ENCODE measurements at regions not wholly inside any gene's neighbourhood (a gene's known extent, or its start where the extent isn't known, plus 50 kb on each side); places are given as distances from the start of the nearest gene placed in this dataset.

- no peak overlapping the region for H3K4me2 ChIP-seq (ENCODE audit: low read length)
- H3K9ac ChIP-seq (ENCODE audit: low read length) = no peak overlapping the region
- H3K9me3 ChIP-seq (ENCODE audit: insufficient read depth, low read length) = no peaks in the 10 kb centered on the region
- no peaks in the 10 kb centered on the region for H3K79me2 ChIP-seq (ENCODE audit: low read length)
- H3K4me1 ChIP-seq (ENCODE audit: low read length) = no peaks in the 10 kb centered on the region
- no peaks in the 10 kb centered on the region for H4K20me1 ChIP-seq (ENCODE audit: insufficient read depth, low read length)
- TF ChIP-seq CTCF (IDR thresholded peaks at IDR 0.05; ENCODE audit: low read depth, low read length) = no peak
- TF ChIP-seq EZH2phosphoT487 (IDR thresholded peaks at IDR 0.05; ENCODE audit: low read depth) = no peak
- no peak overlapping the region for H3K27ac ChIP-seq (ENCODE audit: low read length)
- no peak overlapping the region for H2AFZ ChIP-seq (ENCODE audit: low read depth, low read length)
- H3K36me3 ChIP-seq (replicated peaks; ENCODE audit: low read depth, low read length) = no peaks in the 10 kb centered on the region
- no peaks in the 10 kb centered on the region for H3K27me3 ChIP-seq (ENCODE audit: low read depth, low read length)
- no peak overlapping the region for H3K4me3 ChIP-seq (ENCODE audit: low read length)
Measured at GRCh38 chr5:106874531-106874930, 796.2 kb downstream of the EFNA5 start.

GRCh38 chr5:106873568-106873967 is 797.2 kb downstream of the EFNA5 start:
- Histone ChIP-seq H3K9me3 (ENCODE audit: insufficient read depth, low read length) (no peaks in the 10 kb centered on the region), H3K4me3 (ENCODE audit: low read length) (no peak overlapping the region), H2AFZ (ENCODE audit: low read depth, low read length) (no peak overlapping the region), H3K4me1 (ENCODE audit: low read length) (no peaks in the 10 kb centered on the region), H4K20me1 (ENCODE audit: insufficient read depth, low read length) (no peaks in the 10 kb centered on the region), H3K4me2 (ENCODE audit: low read length) (no peak overlapping the region), H3K36me3 (replicated peaks; ENCODE audit: low read depth, low read length) (no peaks in the 10 kb centered on the region), H3K79me2 (ENCODE audit: low read length) (no peaks in the 10 kb centered on the region), H3K27me3 (ENCODE audit: low read depth, low read length) (no peaks in the 10 kb centered on the region), H3K9ac (ENCODE audit: low read length) (no peak overlapping the region), H3K27ac (ENCODE audit: low read length) (no peak overlapping the region)
- TF ChIP-seq CTCF (IDR thresholded peaks at IDR 0.05; ENCODE audit: low read depth, low read length) (no peak), EZH2phosphoT487 (IDR thresholded peaks at IDR 0.05; ENCODE audit: low read depth) (no peak)

GRCh38 chr5:106865279-106865678 is 805.5 kb downstream of the EFNA5 start:
- H3K79me2 ChIP-seq (ENCODE audit: low read length) = no peaks in the 10 kb centered on the region
- no peaks in the 10 kb centered on the region for H3K27me3 ChIP-seq (ENCODE audit: low read depth, low read length)
- no peak overlapping the region for H3K4me3 ChIP-seq (ENCODE audit: low read length)
- H4K20me1 ChIP-seq (ENCODE audit: insufficient read depth, low read length) = no peaks in the 10 kb centered on the region
- no peaks in the 10 kb centered on the region for H3K36me3 ChIP-seq (replicated peaks; ENCODE audit: low read depth, low read length)
- H2AFZ ChIP-seq (ENCODE audit: low read depth, low read length) = no peak overlapping the region
- no peak overlapping the region for H3K4me2 ChIP-seq (ENCODE audit: low read length)
- no peak overlapping the region for H3K9ac ChIP-seq (ENCODE audit: low read length)
- peaks cover 5% of the 10 kb centered on the region for H3K4me1 ChIP-seq (ENCODE audit: low read length)
- TF ChIP-seq CTCF (IDR thresholded peaks at IDR 0.05; ENCODE audit: low read depth, low read length) (no peak), EZH2phosphoT487 (IDR thresholded peaks at IDR 0.05; ENCODE audit: low read depth) (no peak)
- no peaks in the 10 kb centered on the region for H3K9me3 ChIP-seq (ENCODE audit: insufficient read depth, low read length)
- H3K27ac ChIP-seq (ENCODE audit: low read length) = no peak overlapping the region

GRCh38 chr5:106862450-106863193 is 808.1 kb downstream of the EFNA5 start:
- H3K9me3 ChIP-seq (ENCODE audit: insufficient read depth, low read length) = no peaks in the 10 kb centered on the region
- no peak for TF ChIP-seq CTCF (IDR thresholded peaks at IDR 0.05; ENCODE audit: low read depth, low read length)
- no peak for TF ChIP-seq EZH2phosphoT487 (IDR thresholded peaks at IDR 0.05; ENCODE audit: low read depth)
- H3K79me2 ChIP-seq (ENCODE audit: low read length) = no peaks in the 10 kb centered on the region
- H3K9ac ChIP-seq (ENCODE audit: low read length) = no peak overlapping the region
- H4K20me1 ChIP-seq (ENCODE audit: insufficient read depth, low read length) = no peaks in the 10 kb centered on the region
- H3K4me2 ChIP-seq (ENCODE audit: low read length) = no peak overlapping the region
- H3K4me3 ChIP-seq (ENCODE audit: low read length) = no peak overlapping the region
- H3K36me3 ChIP-seq (replicated peaks; ENCODE audit: low read depth, low read length) = no peaks in the 10 kb centered on the region
- no peak overlapping the region for H2AFZ ChIP-seq (ENCODE audit: low read depth, low read length)
- H3K27me3 ChIP-seq (ENCODE audit: low read depth, low read length) = no peaks in the 10 kb centered on the region
- H3K4me1 ChIP-seq (ENCODE audit: low read length) = peaks cover 7% of the 10 kb centered on the region
- H3K27ac ChIP-seq (ENCODE audit: low read length) = no peak overlapping the region
